ENCODE measurements at regions not wholly inside any gene's neighbourhood (a gene's known extent, or its start where the extent isn't known, plus 50 kb on each side); places are given as distances from the start of the nearest gene placed in this dataset.
"Not testable (repeated sequence)": the region's sequence is repeated elsewhere in the genome, so short reads cannot be mapped to it uniquely, and the experiment has no call there.

DNA sequence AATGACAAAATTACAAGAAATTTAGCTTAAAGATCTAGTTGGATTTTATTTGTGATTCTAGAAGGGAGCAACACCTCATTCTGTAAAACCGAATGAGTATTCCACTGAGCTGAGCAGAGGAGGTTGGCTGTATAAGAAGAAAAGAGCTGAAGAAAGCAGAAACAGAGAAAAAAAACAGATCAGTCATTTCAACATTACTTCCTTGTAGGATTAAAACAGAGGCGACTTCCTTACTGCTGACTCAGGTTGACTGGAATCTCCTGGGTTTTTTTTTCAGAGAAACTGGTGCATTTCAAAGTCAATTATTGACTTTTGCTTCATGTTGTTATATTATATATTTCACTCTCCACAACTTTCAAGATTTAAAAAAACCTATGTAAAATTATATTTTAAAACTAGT lies 368.1 kb upstream of the UBE2E2 start:
- no peak overlapping the region for H3K4me3 ChIP-seq (ENCODE audit: low read depth, low read length)
- TF ChIP-seq, protein P1, sequence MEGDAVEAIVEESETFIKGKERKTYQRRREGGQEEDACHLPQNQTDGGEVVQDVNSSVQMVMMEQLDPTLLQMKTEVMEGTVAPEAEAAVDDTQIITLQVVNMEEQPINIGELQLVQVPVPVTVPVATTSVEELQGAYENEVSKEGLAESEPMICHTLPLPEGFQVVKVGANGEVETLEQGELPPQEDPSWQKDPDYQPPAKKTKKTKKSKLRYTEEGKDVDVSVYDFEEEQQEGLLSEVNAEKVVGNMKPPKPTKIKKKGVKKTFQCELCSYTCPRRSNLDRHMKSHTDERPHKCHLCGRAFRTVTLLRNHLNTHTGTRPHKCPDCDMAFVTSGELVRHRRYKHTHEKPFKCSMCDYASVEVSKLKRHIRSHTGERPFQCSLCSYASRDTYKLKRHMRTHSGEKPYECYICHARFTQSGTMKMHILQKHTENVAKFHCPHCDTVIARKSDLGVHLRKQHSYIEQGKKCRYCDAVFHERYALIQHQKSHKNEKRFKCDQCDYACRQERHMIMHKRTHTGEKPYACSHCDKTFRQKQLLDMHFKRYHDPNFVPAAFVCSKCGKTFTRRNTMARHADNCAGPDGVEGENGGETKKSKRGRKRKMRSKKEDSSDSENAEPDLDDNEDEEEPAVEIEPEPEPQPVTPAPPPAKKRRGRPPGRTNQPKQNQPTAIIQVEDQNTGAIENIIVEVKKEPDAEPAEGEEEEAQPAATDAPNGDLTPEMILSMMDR (IDR thresholded peaks at IDR 0.05; ENCODE audit: insufficient read depth, low read depth, low read length, missing control alignments), result no peak
- DNase-seq (ENCODE audit: low read depth), result no peak

- no peak overlapping the region for H3K4me3 ChIP-seq (ENCODE audit: low read depth, low read length)
- DNase-seq (ENCODE audit: low read depth), result no peak
- TF ChIP-seq, protein P1 (IDR thresholded peaks at IDR 0.05; ENCODE audit: insufficient read depth, low read depth, low read length, missing control alignments), result no peak
Observed at GRCh38 chr3:22836131-22836530, 367.0 kb upstream of the UBE2E2 start.

DNA sequence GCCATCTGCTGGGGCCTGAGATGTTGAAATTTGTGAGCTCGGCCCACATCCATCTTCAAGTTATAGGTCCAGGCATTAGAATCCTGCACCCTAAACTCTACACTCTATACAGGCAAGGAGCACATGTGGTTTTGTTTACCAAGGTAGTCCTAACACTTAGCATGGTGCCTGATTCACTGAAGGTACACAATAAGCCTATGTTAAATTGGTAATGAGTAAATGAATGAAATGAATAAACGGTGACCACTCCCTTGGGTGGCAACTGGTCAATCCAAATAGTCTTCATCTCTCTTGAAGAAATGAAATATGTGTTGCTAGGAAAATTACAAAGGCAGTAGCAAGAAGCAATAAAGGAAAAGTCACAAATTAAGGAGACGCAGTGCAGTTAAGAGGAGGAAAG lies 359.3 kb upstream of the UBE2E2 start:
- TF ChIP-seq, protein P1 (IDR thresholded peaks at IDR 0.05; ENCODE audit: insufficient read depth, low read depth, low read length, missing control alignments), result no peak
- DNase-seq (ENCODE audit: low read depth), result no peak

GRCh38 chr3:22846566-22846965 lies 356.6 kb upstream of the UBE2E2 start:
- TF ChIP-seq, protein P1 (IDR thresholded peaks at IDR 0.05; ENCODE audit: insufficient read depth, low read depth, low read length, missing control alignments), result no peak
- DNase-seq (ENCODE audit: low read depth), result no peak
- H3K4me3 ChIP-seq (ENCODE audit: low read depth, low read length), result no peak overlapping the region

More for the DNA sequence above, 359.3 kb upstream of the UBE2E2 start:
- no peak overlapping the region for H3K4me3 ChIP-seq (ENCODE audit: low read depth, low read length)

DNA sequence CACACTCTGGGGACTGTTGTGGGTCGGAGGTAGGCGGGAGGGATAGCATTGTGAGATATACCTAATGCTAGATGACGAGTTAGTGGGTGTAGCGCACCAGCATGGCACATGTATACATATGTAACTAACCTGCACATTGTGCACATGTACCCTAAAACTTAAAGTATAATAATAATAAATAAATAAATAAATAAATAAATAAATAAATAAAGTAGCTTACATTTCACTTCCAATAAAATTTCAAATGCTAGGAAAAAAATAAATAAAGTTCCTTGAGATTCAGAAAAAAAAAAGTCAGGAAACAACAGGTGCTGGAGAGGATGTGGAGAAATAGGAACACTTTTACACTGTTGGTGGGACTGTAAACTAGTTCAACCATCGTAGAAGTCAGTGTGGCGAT lies 353.5 kb upstream of the UBE2E2 start:
- not testable (repeated sequence) for DNase-seq (ENCODE audit: low read depth); H3K4me3 ChIP-seq (ENCODE audit: low read depth, low read length)

GRCh38 chr3:22856811-22857210 lies 346.3 kb upstream of the UBE2E2 start:
- TF ChIP-seq, protein P1 (IDR thresholded peaks at IDR 0.05; ENCODE audit: insufficient read depth, low read depth, low read length, missing control alignments), result no peak
- no peak overlapping the region for H3K4me3 ChIP-seq (ENCODE audit: low read depth, low read length)
- DNase-seq (ENCODE audit: low read depth), result no peak

DNA sequence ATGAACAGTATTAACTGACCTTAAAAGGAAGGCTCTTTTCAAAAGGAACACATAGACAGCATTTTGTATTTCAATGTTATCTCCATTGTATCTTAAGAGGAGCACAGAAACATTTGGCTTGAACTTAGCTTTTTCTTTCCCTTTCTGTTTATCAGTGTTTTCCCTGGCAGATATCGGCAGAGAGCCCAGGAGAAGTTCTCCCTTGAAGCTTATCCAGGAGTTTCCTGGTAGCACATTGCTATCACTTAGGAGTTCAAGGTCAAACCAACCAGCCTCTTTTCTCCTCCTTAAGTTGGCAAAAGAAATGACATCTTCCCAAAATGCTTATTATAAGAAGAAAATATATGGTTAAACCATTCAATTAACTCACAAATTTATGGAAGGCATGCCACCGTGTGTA lies 344.6 kb upstream of the UBE2E2 start:
- no peak for DNase-seq (ENCODE audit: low read depth)
- TF ChIP-seq, protein P1 (IDR thresholded peaks at IDR 0.05; ENCODE audit: insufficient read depth, low read depth, low read length, missing control alignments), result no peak
- no peak overlapping the region for H3K4me3 ChIP-seq (ENCODE audit: low read depth, low read length)
